CD4-positive, alpha-beta T cell (primary cell): ENCODE measurements at regions not wholly inside any gene's neighbourhood (a gene's known extent, or its start where the extent isn't known, plus 50 kb on each side); places are given as distances from the start of the nearest gene placed in this dataset.

Experiments
- ATAC-seq: fragments of 200-7000 bp; cut with Tn5 transposase; one replicate; pipeline ENCODE4 v1.10.0; 2022; ENCODE audit warnings: mild to moderate bottlenecking; ENCODE audit not compliant: poor library complexity
- CTCF ChIA-PET: fragments of 350-600 bp; sonication (Branson Sonifier 250); formaldehyde crosslinking; loops from one replicate; lab custom pipeline; 2021; ENCODE audit warnings: antibody characterized with exemption, inconsistent platforms; lab: Charles Lee
- POLR2A ChIA-PET: fragments of 350-600 bp; sonication (Branson Sonifier 250); formaldehyde crosslinking; loops from one replicate; lab custom pipeline; 2021; ENCODE audit warnings: antibody characterized with exemption, inconsistent platforms; lab: Charles Lee
- DNase-seq, 14 experiments: peaks; one replicate each; pipeline ENCODE4 v3.0.0-alpha.2; 2013 to 2020; ENCODE audit warnings: mixed read lengths in 2 of 14
- H3K27ac ChIP-seq, 2 donors: one replicate each; pipeline versions ENCODE4 v1.5.1 to v1.7.0; 2013; ENCODE audit warnings: low read length in 2 of 2, low read depth in 1 of 2, mild to moderate bottlenecking in 1 of 2
- H3K27me3 ChIP-seq, 2 experiments: 1 replicate in 1 of 2; 2 replicates in 1 of 2; pipeline versions ENCODE4 v1.6.1 to v1.7.0; 2013; ENCODE audit warnings: low read length in 2 of 2, control low read depth in 1 of 2, mild to moderate bottlenecking in 1 of 2, moderate library complexity in 1 of 2; ENCODE audit not compliant: insufficient read depth in 2 of 2, control insufficient read depth in 1 of 2
- H3K36me3 ChIP-seq: one replicate; pipeline ENCODE4 v1.6.1; 2013; ENCODE audit warnings: low read length, control low read depth; ENCODE audit not compliant: insufficient read depth
- H3K4me1 ChIP-seq: one replicate; pipeline ENCODE4 v1.6.1; 2013; ENCODE audit warnings: low read length, control low read depth; ENCODE audit not compliant: insufficient read depth
- H3K4me3 ChIP-seq: one replicate; pipeline ENCODE4 v1.5.1; 2013; ENCODE audit warnings: mild to moderate bottlenecking, low read length, moderate library complexity
- H3K9me3 ChIP-seq, 2 experiments: 1 replicate in 1 of 2; 2 replicates in 1 of 2; pipeline versions ENCODE4 v1.6.1 to v1.7.0; 2013; ENCODE audit warnings: low read length in 2 of 2, mild to moderate bottlenecking in 2 of 2, control low read depth in 1 of 2, moderate library complexity in 1 of 2; ENCODE audit not compliant: control insufficient read depth in 1 of 2, insufficient read depth in 1 of 2
- H3K27ac Mint-ChIP-seq: one replicate; pipeline ENCODE4 v1.8.0; 2020; ENCODE audit warnings: mixed read lengths
- H3K27me3 Mint-ChIP-seq: one replicate; pipeline ENCODE4 v1.8.0; 2021; ENCODE audit warnings: mixed read lengths
- H3K36me3 Mint-ChIP-seq: one replicate; pipeline ENCODE4 v1.8.0; 2021; ENCODE audit warnings: low read depth, mixed read lengths
- H3K4me1 Mint-ChIP-seq: one replicate; pipeline ENCODE4 v1.8.0; 2021; ENCODE audit warnings: low read depth, mixed read lengths
- H3K4me3 Mint-ChIP-seq: one replicate; pipeline ENCODE4 v1.8.0; 2020; ENCODE audit warnings: mild to moderate bottlenecking, mixed read lengths
- H3K9me3 Mint-ChIP-seq: one replicate; pipeline ENCODE4 v1.8.0; 2020; ENCODE audit warnings: mixed read lengths
- CTCF ChIP-seq: fragments of 200-600 bp; IDR thresholded peaks from one replicate; pipeline ENCODE4 v1.8.0; 2022; ENCODE audit warnings: antibody characterized with exemption, mild to moderate bottlenecking
- intact Hi-C, 2 experiments: fragments of 100-400 bp; cut with DNase I in 1 of 2; cut with micrococcal nuclease in 1 of 2; formaldehyde crosslinking; loops; one replicate each; pipeline versions ENCODE4 v1.15.1 to v1.9.0; 2023 to 2025; cut with DNase I, micrococcal nuclease

- no peaks in the 10 kb centered on the region for H3K4me1 Mint-ChIP-seq
- POLR2A ChIA-PET: no interaction called here
- Histone ChIP-seq H3K36me3 (no peaks in the 10 kb centered on the region), H3K27me3 (no peaks in the 10 kb centered on the region), H3K4me3 (no peak overlapping the region), H3K9me3 (peaks cover 0 to 5% of the 10 kb centered on the region in 2 experiments), H3K27ac (no peak overlapping the region), H3K4me1 (no peaks in the 10 kb centered on the region)
- CTCF ChIA-PET: no interaction called here
- TF ChIP-seq CTCF: no peak
- intact Hi-C loops: no loop called here
- no peaks in the 10 kb centered on the region for H3K36me3 Mint-ChIP-seq
- peaks cover 10% of the 10 kb centered on the region for H3K9me3 Mint-ChIP-seq
- no peaks in the 10 kb centered on the region for H3K27me3 Mint-ChIP-seq
- H3K27ac Mint-ChIP-seq: no peak overlapping the region
- no peak overlapping the region for H3K4me3 Mint-ChIP-seq
- DNase-seq (no peak), ATAC-seq (no peak)
Measured at GRCh38 chr4:181737744-181738143, 505.5 kb upstream of the TENM3 start.

- intact Hi-C loops: no loop called here
- no peaks in the 10 kb centered on the region for H3K36me3 ChIP-seq
- no peak overlapping the region for H3K27ac Mint-ChIP-seq
- no peak overlapping the region for H3K4me3 ChIP-seq
- CTCF ChIA-PET: no interaction called here
- no peak for ATAC-seq
- no peaks in the 10 kb centered on the region for H3K4me1 Mint-ChIP-seq
- H3K27ac ChIP-seq: no peak overlapping the region
- H3K9me3 Mint-ChIP-seq: peaks cover 10% of the 10 kb centered on the region
- TF ChIP-seq CTCF: no peak
- no peak overlapping the region for H3K4me3 Mint-ChIP-seq
- H3K27me3 Mint-ChIP-seq: no peaks in the 10 kb centered on the region
- H3K4me1 ChIP-seq: no peaks in the 10 kb centered on the region
- H3K27me3 ChIP-seq: no peaks in the 10 kb centered on the region
- H3K9me3 ChIP-seq: peaks cover 0 to 5% of the 10 kb centered on the region in 2 experiments
- DNase-seq: no peak
- POLR2A ChIA-PET: no interaction called here
- no peaks in the 10 kb centered on the region for H3K36me3 Mint-ChIP-seq
Measured at GRCh38 chr4:181739031-181739430, 504.2 kb upstream of the TENM3 start.

DNA sequence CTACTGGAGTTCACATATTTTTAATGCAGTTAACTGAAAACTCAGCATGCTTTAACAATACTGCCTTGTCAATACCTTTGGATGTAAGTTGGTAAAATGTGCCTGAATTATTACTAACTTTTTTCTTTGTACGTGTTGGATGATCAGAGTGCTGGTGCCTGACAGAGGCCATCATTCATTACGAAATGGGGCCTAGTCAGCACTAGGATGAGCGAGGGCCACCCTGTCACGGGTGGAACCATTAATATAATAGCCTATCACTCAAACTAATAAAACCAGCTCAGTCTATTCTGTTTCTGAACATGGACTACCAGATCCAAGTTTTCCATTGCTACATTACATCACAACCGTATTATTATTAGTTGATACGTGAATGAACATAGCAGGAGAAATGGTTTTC is 501.7 kb upstream of the TENM3 start:
- Mint-ChIP-seq H3K4me3 (no peak overlapping the region), H3K9me3 (peaks cover 10% of the 10 kb centered on the region), H3K36me3 (no peaks in the 10 kb centered on the region), H3K4me1 (no peaks in the 10 kb centered on the region), H3K27ac (no peak overlapping the region), H3K27me3 (no peaks in the 10 kb centered on the region)
- Histone ChIP-seq H3K36me3 (no peaks in the 10 kb centered on the region), H3K27me3 (no peaks in the 10 kb centered on the region), H3K4me1 (no peaks in the 10 kb centered on the region), H3K4me3 (no peak overlapping the region), H3K27ac (no peak overlapping the region), H3K9me3 (no peaks in the 10 kb centered on the region)
- DNase-seq (no peak), ATAC-seq (no peak)
- POLR2A ChIA-PET: no interaction called here
- intact Hi-C loops: no loop called here
- no peak for TF ChIP-seq CTCF
- CTCF ChIA-PET: no interaction called here
